ENCODE measurements at regions not wholly inside any gene's neighbourhood (a gene's known extent, or its start where the extent isn't known, plus 50 kb on each side); places are given as distances from the start of the nearest gene placed in this dataset.

- TF ChIP-seq CTCF (IDR thresholded peaks at IDR 0.05) (no peak), EZH2 (IDR thresholded peaks at IDR 0.05; ENCODE audit: borderline replicate concordance, insufficient read depth, low read depth, low read length, poor library complexity, severe bottlenecking) (no peak)
- intact Hi-C loops (cut with micrococcal nuclease), result no loop called here
- Histone ChIP-seq H3K9ac (ENCODE audit: low read length) (no peak overlapping the region), H3K4me2 (replicated peaks; ENCODE audit: low read depth, low read length, poor library complexity, severe bottlenecking) (no peak overlapping the region), H3K27ac (ENCODE audit: low read length in 2 of 2) (no peak overlapping the region), H3K36me3 (replicated peaks in 1 of 2; ENCODE audit: control extremely low read depth in 1 of 2, control insufficient read depth in 1 of 2, extremely low read depth in 1 of 2, insufficient read depth in 2 of 2, low read length in 1 of 2) (no peaks in the 10 kb centered on the region), H2AFZ (ENCODE audit: insufficient read depth, low read depth, low read length, poor library complexity, severe bottlenecking) (no peak overlapping the region), H3K79me2 (ENCODE audit: control insufficient read depth, insufficient read depth, low read length) (no peaks in the 10 kb centered on the region), H4K20me1 (ENCODE audit: control insufficient read depth, insufficient read depth, low read length, poor library complexity, severe bottlenecking) (no peaks in the 10 kb centered on the region), H3K4me1 (ENCODE audit: control insufficient read depth in 2 of 2, insufficient read depth in 2 of 2, low read length in 2 of 2) (peaks cover 6% of the 10 kb centered on the region in 2 donors), H3K27me3 (replicated peaks in 1 of 4; ENCODE audit: control extremely low read depth in 1 of 4, control insufficient read depth in 3 of 4, insufficient read depth in 4 of 4, low read length in 3 of 4) (no peaks in the 10 kb centered on the region), H3K9me3 (ENCODE audit: control extremely low read depth in 1 of 3, control insufficient read depth in 2 of 3, insufficient read depth in 1 of 3, low read length in 2 of 3) (no peaks in the 10 kb centered on the region), H3K4me3 (ENCODE audit: control extremely low read depth in 1 of 5, extremely low read depth in 1 of 5, insufficient read depth in 1 of 5, low read depth in 2 of 5, low read length in 4 of 5) (no peak overlapping the region)
- no peak overlapping the region for H3K27ac Mint-ChIP-seq
- no peaks in the 10 kb centered on the region for H3K9me3 Mint-ChIP-seq (ENCODE audit: insufficient read depth)
- peaks cover 3% of the 10 kb centered on the region for H3K27me3 Mint-ChIP-seq
- peaks cover 11% of the 10 kb centered on the region for H3K4me1 Mint-ChIP-seq
- no peak for ATAC-seq (ENCODE audit: low read depth)
- ChIA-PET CTCF (interaction anchor here (0.5 kb wide), 1 partner anchor 17 kb away, joined by 3 read pairs; no protein-coding TSS in a partner anchor), POLR2A (no interaction called here)
- no peak for DNase-seq
- WGBS (ENCODE audit: insufficient coverage), result 100% methylated on average over 2 of the region's 2 CpGs
- H3K4me3 Mint-ChIP-seq, result no peak overlapping the region
Observed at GRCh38 chr15:67945131-67945530, 105.3 kb upstream of the RNU6-1 start.

GRCh38 chr15:67945951-67946700 is 106.3 kb upstream of the RNU6-1 start:
- ATAC-seq (ENCODE audit: low read depth), result no peak
- Mint-ChIP-seq H3K27ac (peak overlapping the region; percentile 72), H3K27me3 (peaks cover 3% of the 10 kb centered on the region), H3K4me1 (peaks cover 11% of the 10 kb centered on the region), H3K9me3 (ENCODE audit: insufficient read depth) (no peaks in the 10 kb centered on the region), H3K4me3 (peak overlapping the region; percentile 53)
- Histone ChIP-seq H4K20me1 (ENCODE audit: control insufficient read depth, insufficient read depth, low read length, poor library complexity, severe bottlenecking) (no peaks in the 10 kb centered on the region), H3K9ac (ENCODE audit: low read length) (no peak overlapping the region), H3K27me3 (replicated peaks in 1 of 4; ENCODE audit: control extremely low read depth in 1 of 4, control insufficient read depth in 3 of 4, insufficient read depth in 4 of 4, low read length in 3 of 4) (no peaks in the 10 kb centered on the region), H3K4me3 (ENCODE audit: control extremely low read depth in 1 of 5, extremely low read depth in 1 of 5, insufficient read depth in 1 of 5, low read depth in 2 of 5, low read length in 4 of 5) (no peak overlapping the region), H3K27ac (ENCODE audit: low read length in 2 of 2) (no peak overlapping the region), H2AFZ (ENCODE audit: insufficient read depth, low read depth, low read length, poor library complexity, severe bottlenecking) (peak overlapping the region; percentile 56), H3K4me2 (replicated peaks; ENCODE audit: low read depth, low read length, poor library complexity, severe bottlenecking) (peak overlapping the region; percentile 3), H3K79me2 (ENCODE audit: control insufficient read depth, insufficient read depth, low read length) (no peaks in the 10 kb centered on the region), H3K36me3 (replicated peaks in 1 of 2; ENCODE audit: control extremely low read depth in 1 of 2, control insufficient read depth in 1 of 2, extremely low read depth in 1 of 2, insufficient read depth in 2 of 2, low read length in 1 of 2) (no peaks in the 10 kb centered on the region), H3K9me3 (ENCODE audit: control extremely low read depth in 1 of 3, control insufficient read depth in 2 of 3, insufficient read depth in 1 of 3, low read length in 2 of 3) (no peaks in the 10 kb centered on the region), H3K4me1 (ENCODE audit: control insufficient read depth in 2 of 2, insufficient read depth in 2 of 2, low read length in 2 of 2) (peaks cover 6% of the 10 kb centered on the region in 2 donors)
- POLR2A ChIA-PET, result no interaction called here
- CTCF ChIA-PET, result no interaction called here
- intact Hi-C loops (cut with micrococcal nuclease), result no loop called here
- DNase-seq, result no peak
- 90% methylated on average over 4 of the region's 6 CpGs for WGBS (ENCODE audit: insufficient coverage)
- TF ChIP-seq EZH2 (IDR thresholded peaks at IDR 0.05; ENCODE audit: borderline replicate concordance, insufficient read depth, low read depth, low read length, poor library complexity, severe bottlenecking) (no peak), CTCF (IDR thresholded peaks at IDR 0.05) (no peak)
